ENCODE measurements at regions not wholly inside any gene's neighbourhood (a gene's known extent, or its start where the extent isn't known, plus 50 kb on each side); places are given as distances from the start of the nearest gene placed in this dataset.
A peak's percentile ranks its signal among the peaks of the same experiment; 100 is the strongest.

DNA sequence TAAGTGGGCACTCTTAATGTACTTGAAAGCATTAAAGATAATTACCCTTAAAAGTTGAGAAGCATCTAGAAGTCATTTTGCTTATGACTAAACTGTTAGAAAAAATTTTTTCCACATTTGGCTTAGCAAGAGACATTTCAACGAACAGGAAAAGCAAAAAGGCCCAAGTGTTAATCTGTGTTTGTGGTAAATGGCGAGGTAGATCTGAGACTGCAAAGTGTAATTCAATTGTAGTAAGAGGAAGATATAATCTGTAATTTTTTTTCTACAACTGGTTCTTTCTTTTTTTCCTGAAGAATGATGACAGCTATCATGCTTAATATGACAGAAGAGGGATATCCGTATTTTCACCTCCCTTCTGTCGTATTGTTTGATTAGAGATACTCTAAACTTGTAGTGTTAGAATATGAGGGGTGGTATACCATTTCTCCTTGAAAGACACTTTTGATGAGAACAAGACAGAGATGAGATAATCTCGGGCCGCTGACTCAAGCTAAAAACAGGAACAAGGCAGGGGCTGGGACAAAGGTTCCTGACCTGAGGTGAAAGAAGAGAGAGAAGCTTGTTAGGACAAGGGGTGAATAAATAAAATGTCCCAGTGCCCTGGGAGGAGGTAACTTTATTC, 459.3 kb upstream of the ZNF608 start:
- DNase-seq (ENCODE audit: low spot score), result no peak
- H3K27me3 ChIP-seq (ENCODE audit: control insufficient read depth in 4 of 4, insufficient read depth in 4 of 4, low read length in 3 of 4), result no peaks in the 10 kb centered on the region
- H3K9ac ChIP-seq (ENCODE audit: low read depth in 1 of 2, low read length in 2 of 2), result no peak overlapping the region
- TF ChIP-seq, protein P1, sequence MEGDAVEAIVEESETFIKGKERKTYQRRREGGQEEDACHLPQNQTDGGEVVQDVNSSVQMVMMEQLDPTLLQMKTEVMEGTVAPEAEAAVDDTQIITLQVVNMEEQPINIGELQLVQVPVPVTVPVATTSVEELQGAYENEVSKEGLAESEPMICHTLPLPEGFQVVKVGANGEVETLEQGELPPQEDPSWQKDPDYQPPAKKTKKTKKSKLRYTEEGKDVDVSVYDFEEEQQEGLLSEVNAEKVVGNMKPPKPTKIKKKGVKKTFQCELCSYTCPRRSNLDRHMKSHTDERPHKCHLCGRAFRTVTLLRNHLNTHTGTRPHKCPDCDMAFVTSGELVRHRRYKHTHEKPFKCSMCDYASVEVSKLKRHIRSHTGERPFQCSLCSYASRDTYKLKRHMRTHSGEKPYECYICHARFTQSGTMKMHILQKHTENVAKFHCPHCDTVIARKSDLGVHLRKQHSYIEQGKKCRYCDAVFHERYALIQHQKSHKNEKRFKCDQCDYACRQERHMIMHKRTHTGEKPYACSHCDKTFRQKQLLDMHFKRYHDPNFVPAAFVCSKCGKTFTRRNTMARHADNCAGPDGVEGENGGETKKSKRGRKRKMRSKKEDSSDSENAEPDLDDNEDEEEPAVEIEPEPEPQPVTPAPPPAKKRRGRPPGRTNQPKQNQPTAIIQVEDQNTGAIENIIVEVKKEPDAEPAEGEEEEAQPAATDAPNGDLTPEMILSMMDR (IDR thresholded peaks at IDR 0.05; ENCODE audit: low read depth, low read length, missing input control), result no peak
- TF ChIP-seq RAD21 (IDR thresholded peaks at IDR 0.05) (no peak), EGR1 (IDR thresholded peaks at IDR 0.05; ENCODE audit: low read depth in 2 of 2) (no peak), JUND (IDR thresholded peaks at IDR 0.05) (no peak), FOXA1 (IDR thresholded peaks at IDR 0.05) (no peak), HNF4A (conservative IDR thresholded peaks at IDR 0.05) (no peak), SP1 (IDR thresholded peaks at IDR 0.05) (no peak), TAF1 (conservative IDR thresholded peaks at IDR 0.05) (no peak), YY1 (IDR thresholded peaks at IDR 0.05) (no peak), FOXA2 (IDR thresholded peaks at IDR 0.05) (no peak)
- TF ChIP-seq, protein P2, sequence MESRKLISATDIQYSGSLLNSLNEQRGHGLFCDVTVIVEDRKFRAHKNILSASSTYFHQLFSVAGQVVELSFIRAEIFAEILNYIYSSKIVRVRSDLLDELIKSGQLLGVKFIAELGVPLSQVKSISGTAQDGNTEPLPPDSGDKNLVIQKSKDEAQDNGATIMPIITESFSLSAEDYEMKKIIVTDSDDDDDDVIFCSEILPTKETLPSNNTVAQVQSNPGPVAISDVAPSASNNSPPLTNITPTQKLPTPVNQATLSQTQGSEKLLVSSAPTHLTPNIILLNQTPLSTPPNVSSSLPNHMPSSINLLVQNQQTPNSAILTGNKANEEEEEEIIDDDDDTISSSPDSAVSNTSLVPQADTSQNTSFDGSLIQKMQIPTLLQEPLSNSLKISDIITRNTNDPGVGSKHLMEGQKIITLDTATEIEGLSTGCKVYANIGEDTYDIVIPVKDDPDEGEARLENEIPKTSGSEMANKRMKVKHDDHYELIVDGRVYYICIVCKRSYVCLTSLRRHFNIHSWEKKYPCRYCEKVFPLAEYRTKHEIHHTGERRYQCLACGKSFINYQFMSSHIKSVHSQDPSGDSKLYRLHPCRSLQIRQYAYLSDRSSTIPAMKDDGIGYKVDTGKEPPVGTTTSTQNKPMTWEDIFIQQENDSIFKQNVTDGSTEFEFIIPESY (IDR thresholded peaks at IDR 0.05), result no peak
- H3K36me3 ChIP-seq (ENCODE audit: control insufficient read depth in 4 of 4, insufficient read depth in 3 of 4, low read depth in 1 of 4, low read length in 3 of 4), result no peaks in the 10 kb centered on the region
- H3K4me1 ChIP-seq (ENCODE audit: control insufficient read depth in 4 of 4, insufficient read depth in 4 of 4, low read length in 3 of 4), result peaks cover 0 to 5% (median 2%) of the 10 kb centered on the region in 4 donors
- no peak overlapping the region for H3K4me3 ChIP-seq (ENCODE audit: low read depth in 1 of 3, low read length in 3 of 3)
- 75% methylated on average over 6 of the region's 6 CpGs for whole genome bisulfite sequencing
- no peak overlapping the region for H3K27ac ChIP-seq (ENCODE audit: low read depth in 1 of 2, low read length in 2 of 2)
- peaks cover 0 to 2% (median 0%) of the 10 kb centered on the region in 4 donors for H3K9me3 ChIP-seq (ENCODE audit: control insufficient read depth in 4 of 4, low read length in 3 of 4)

DNA sequence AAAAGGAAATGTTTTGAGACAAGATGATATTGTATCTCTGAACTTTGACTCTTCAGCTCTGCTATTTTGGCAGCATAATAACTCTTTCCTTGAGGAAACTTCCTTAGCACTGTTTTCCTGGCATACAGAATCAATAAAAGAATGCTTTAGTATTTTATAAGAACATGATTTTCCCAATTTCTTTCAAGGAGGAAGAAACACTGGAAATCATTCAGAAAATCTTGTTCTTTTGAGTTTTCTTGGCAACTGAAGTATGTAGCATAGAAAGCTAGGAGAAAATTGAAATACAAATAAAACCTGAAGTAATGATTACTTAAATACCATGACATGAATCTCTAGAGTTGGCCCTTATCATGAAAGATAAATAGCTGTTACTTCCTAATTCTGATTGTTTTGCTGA, 461.4 kb upstream of the ZNF608 start:
- Histone ChIP-seq H3K4me1 (ENCODE audit: control insufficient read depth in 4 of 4, insufficient read depth in 4 of 4, low read length in 3 of 4) (peaks cover 0 to 3% (median under 1%) of the 10 kb centered on the region in 4 donors), H3K27me3 (ENCODE audit: control insufficient read depth in 4 of 4, insufficient read depth in 4 of 4, low read length in 3 of 4) (no peaks in the 10 kb centered on the region), H3K9ac (ENCODE audit: low read depth in 1 of 2, low read length in 2 of 2) (no peak overlapping the region), H3K27ac (ENCODE audit: low read depth in 1 of 2, low read length in 2 of 2) (no peak overlapping the region), H3K4me3 (ENCODE audit: low read depth in 1 of 3, low read length in 3 of 3) (no peak overlapping the region), H3K9me3 (ENCODE audit: control insufficient read depth in 4 of 4, low read length in 3 of 4) (peaks cover 0 to 2% (median 0%) of the 10 kb centered on the region in 4 donors), H3K36me3 (ENCODE audit: control insufficient read depth in 4 of 4, insufficient read depth in 3 of 4, low read depth in 1 of 4, low read length in 3 of 4) (no peaks in the 10 kb centered on the region)
- TF ChIP-seq TAF1 (conservative IDR thresholded peaks at IDR 0.05) (no peak), FOXA2 (IDR thresholded peaks at IDR 0.05) (no peak), JUND (IDR thresholded peaks at IDR 0.05) (no peak), EGR1 (IDR thresholded peaks at IDR 0.05; ENCODE audit: low read depth in 2 of 2) (no peak), HNF4G (IDR thresholded peaks at IDR 0.05) (no peak)
- TF ChIP-seq, protein P3, sequence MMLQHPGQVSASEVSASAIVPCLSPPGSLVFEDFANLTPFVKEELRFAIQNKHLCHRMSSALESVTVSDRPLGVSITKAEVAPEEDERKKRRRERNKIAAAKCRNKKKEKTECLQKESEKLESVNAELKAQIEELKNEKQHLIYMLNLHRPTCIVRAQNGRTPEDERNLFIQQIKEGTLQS (IDR thresholded peaks at IDR 0.05), result no peak
- DNase-seq (ENCODE audit: low spot score), result no peak

DNA sequence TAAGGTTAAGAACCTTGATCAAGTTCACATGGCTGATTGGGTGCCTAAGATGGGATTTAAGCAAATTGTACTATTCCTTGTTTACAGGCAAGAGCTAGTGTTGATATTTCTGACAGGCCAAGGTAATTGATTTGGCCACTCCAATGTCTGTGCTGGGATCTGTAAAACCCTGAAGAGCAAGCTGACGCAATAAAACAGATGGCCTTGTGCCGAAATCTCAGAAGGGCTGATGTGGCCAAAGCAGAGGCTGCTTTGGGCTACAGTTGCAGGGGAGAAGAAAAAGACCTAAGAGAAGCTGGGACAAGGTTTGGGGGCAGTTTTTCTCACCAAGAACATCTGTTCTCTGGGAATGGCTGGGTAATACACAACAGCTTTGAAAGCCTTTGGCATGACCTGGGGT, 463.2 kb upstream of the ZNF608 start:
- H3K4me3 ChIP-seq (ENCODE audit: low read depth in 1 of 3, low read length in 3 of 3), result no peak overlapping the region
- H3K4me1 ChIP-seq (ENCODE audit: control insufficient read depth in 4 of 4, insufficient read depth in 4 of 4, low read length in 3 of 4), result peaks cover 0 to 3% (median 0%) of the 10 kb centered on the region in 4 donors
- H3K27me3 ChIP-seq (ENCODE audit: control insufficient read depth in 4 of 4, insufficient read depth in 4 of 4, low read length in 3 of 4), result no peaks in the 10 kb centered on the region
- DNase-seq (ENCODE audit: low spot score), result no peak
- H3K9ac ChIP-seq (ENCODE audit: low read depth in 1 of 2, low read length in 2 of 2), result no peak overlapping the region
- no peak overlapping the region for H3K27ac ChIP-seq (ENCODE audit: low read depth in 1 of 2, low read length in 2 of 2)
- TF ChIP-seq, protein P3 (IDR thresholded peaks at IDR 0.05), result peak; percentile 76
- TF ChIP-seq RXRA (IDR thresholded peaks at IDR 0.05) (peak; percentile 39 to 40), RAD21 (IDR thresholded peaks at IDR 0.05) (peak; percentile 27 to 53), SP1 (IDR thresholded peaks at IDR 0.05) (no peak), HNF4A (conservative IDR thresholded peaks at IDR 0.05) (peak; percentile 30 to 33)
- 67% methylated on average over 2 of the region's 2 CpGs for WGBS
- no peaks in the 10 kb centered on the region for H3K9me3 ChIP-seq (ENCODE audit: control insufficient read depth in 4 of 4, low read length in 3 of 4)
- no peaks in the 10 kb centered on the region for H3K36me3 ChIP-seq (ENCODE audit: control insufficient read depth in 4 of 4, insufficient read depth in 3 of 4, low read depth in 1 of 4, low read length in 3 of 4)

Data from liver (tissue), 8 donors.